Nephron progenitor cell (in vitro differentiated cells): ENCODE measurements at regions not wholly inside any gene's neighbourhood (a gene's known extent, or its start where the extent isn't known, plus 50 kb on each side); places are given as distances from the start of the nearest gene placed in this dataset.

Source experiments
- DNase-seq: peaks from one replicate; pipeline ENCODE4 v3.0.0; 2021
- H3K27ac Mint-ChIP-seq: 2 replicates; pipeline ENCODE4 v1.8.0; 2021; ENCODE audit warnings: mild to moderate bottlenecking, moderate library complexity, mixed read lengths
- H3K27me3 Mint-ChIP-seq: 2 replicates; pipeline ENCODE4 v1.8.0; 2021; ENCODE audit warnings: mild to moderate bottlenecking, low read depth, mixed read lengths; ENCODE audit not compliant: poor library complexity
- H3K36me3 Mint-ChIP-seq: 2 replicates; pipeline ENCODE4 v1.8.0; 2021; ENCODE audit warnings: low read depth, mixed read lengths
- H3K4me1 Mint-ChIP-seq: 2 replicates; pipeline ENCODE4 v1.8.0; 2021; ENCODE audit warnings: mixed read lengths
- H3K4me3 Mint-ChIP-seq: 2 replicates; pipeline ENCODE4 v1.8.0; 2021; ENCODE audit warnings: mild to moderate bottlenecking, moderate library complexity, mixed read lengths
- H3K9me3 Mint-ChIP-seq: 2 replicates; pipeline ENCODE4 v1.8.0; 2021; ENCODE audit warnings: mild to moderate bottlenecking, moderate library complexity, mixed read lengths
- TF ChIP-seq, protein P1 (sequence below): fragments of 200-600 bp; sonication (generic); IDR thresholded peaks from 2 replicates; pipeline ENCODE4 v1.5.0; 2021; ENCODE audit warnings: antibody characterized with exemption

DNA sequence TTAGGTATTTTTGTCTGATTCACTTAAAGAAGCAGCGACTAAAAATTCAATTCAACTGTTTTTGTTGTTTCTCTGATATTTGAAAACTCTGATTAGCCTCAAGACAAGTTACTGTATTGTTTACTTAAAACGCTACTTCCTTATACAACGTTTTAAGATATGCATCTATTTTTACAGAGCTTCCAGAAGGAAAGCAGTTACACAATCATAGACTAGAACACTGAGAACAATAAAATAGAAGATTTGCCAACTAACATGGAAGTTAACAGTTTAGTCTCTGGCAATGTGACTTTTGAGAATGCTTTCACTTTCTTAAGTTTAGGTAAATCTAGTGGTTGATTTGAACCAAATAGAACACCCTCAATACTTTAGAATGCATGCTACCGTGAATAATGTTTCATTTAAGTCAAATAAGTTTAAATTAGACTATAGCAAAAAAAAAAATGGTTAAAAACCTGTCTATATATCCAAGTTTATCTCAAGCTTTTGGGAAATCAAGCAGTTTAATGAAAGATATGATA is 614.8 kb downstream of the DACH1 start:
- H3K9me3 Mint-ChIP-seq, result no peaks in the 10 kb centered on the region

DNA sequence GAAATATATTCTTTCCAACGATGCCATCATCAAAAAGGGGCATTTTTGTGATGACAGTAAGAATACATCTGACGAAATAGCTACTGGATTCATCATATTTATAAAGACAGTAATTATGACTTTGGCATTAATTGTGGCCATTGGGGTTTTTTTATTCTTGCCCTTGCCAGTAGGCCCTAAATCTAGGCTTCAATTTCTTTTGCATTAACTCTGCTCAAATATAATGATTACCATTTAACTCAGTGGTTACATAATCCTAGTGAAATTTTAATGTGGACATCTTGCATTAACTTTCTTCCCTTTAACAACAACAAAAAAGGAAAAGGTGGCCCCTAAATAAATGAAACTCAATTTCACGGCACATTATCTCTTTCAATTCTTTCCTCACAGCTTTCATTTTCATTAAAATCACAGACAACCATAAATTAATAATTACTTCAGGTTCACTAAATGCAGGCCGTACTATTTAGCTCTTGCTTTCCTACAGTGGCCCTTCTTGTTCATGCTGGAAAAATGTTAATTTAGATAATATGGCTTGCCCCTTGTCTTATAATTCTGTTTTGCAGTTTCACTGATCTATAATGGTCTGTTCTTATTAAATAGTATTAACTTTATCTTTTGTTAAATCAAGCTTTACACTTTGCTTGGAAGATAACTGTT is 615.6 kb downstream of the DACH1 start:
- no peaks in the 10 kb centered on the region for H3K9me3 Mint-ChIP-seq
- no peaks in the 10 kb centered on the region for H3K27me3 Mint-ChIP-seq
- H3K4me1 Mint-ChIP-seq, result no peaks in the 10 kb centered on the region
- DNase-seq, result no peak
- no peak overlapping the region for H3K27ac Mint-ChIP-seq
- H3K4me3 Mint-ChIP-seq, result no peak overlapping the region
- no peaks in the 10 kb centered on the region for H3K36me3 Mint-ChIP-seq
- TF ChIP-seq, protein P1, sequence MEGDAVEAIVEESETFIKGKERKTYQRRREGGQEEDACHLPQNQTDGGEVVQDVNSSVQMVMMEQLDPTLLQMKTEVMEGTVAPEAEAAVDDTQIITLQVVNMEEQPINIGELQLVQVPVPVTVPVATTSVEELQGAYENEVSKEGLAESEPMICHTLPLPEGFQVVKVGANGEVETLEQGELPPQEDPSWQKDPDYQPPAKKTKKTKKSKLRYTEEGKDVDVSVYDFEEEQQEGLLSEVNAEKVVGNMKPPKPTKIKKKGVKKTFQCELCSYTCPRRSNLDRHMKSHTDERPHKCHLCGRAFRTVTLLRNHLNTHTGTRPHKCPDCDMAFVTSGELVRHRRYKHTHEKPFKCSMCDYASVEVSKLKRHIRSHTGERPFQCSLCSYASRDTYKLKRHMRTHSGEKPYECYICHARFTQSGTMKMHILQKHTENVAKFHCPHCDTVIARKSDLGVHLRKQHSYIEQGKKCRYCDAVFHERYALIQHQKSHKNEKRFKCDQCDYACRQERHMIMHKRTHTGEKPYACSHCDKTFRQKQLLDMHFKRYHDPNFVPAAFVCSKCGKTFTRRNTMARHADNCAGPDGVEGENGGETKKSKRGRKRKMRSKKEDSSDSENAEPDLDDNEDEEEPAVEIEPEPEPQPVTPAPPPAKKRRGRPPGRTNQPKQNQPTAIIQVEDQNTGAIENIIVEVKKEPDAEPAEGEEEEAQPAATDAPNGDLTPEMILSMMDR, result no peak

More for the DNA sequence above, 614.8 kb downstream of the DACH1 start:
- DNase-seq, result no peak
- no peaks in the 10 kb centered on the region for H3K36me3 Mint-ChIP-seq
- no peaks in the 10 kb centered on the region for H3K4me1 Mint-ChIP-seq
- H3K27me3 Mint-ChIP-seq, result no peaks in the 10 kb centered on the region
- TF ChIP-seq, protein P1, result no peak
- no peak overlapping the region for H3K27ac Mint-ChIP-seq
- H3K4me3 Mint-ChIP-seq, result no peak overlapping the region

DNA sequence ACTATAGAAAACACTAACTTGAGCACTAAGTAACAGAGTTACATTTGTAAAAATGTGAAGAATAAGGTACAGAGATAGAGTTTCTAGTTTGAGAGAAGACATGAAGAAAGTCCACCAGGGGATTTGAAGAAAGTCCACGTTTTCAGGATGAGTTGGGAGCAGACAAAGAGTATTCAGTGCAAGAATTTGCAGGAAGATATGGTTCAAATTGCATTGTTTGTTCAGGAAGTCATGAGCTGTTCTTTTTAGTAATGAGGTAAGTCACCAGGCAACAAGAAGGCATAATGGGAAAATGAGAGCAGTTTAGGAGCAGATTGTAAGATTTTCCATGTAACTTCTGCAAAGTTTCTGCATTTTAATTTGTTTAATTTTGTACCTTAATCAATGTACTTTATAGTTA is 618.0 kb downstream of the DACH1 start:
- no peaks in the 10 kb centered on the region for H3K27me3 Mint-ChIP-seq
- no peak overlapping the region for H3K27ac Mint-ChIP-seq
- H3K36me3 Mint-ChIP-seq, result no peaks in the 10 kb centered on the region
- H3K9me3 Mint-ChIP-seq, result no peaks in the 10 kb centered on the region
- no peak overlapping the region for H3K4me3 Mint-ChIP-seq
- TF ChIP-seq, protein P1, result no peak
- no peak for DNase-seq
- H3K4me1 Mint-ChIP-seq, result no peaks in the 10 kb centered on the region

DNA sequence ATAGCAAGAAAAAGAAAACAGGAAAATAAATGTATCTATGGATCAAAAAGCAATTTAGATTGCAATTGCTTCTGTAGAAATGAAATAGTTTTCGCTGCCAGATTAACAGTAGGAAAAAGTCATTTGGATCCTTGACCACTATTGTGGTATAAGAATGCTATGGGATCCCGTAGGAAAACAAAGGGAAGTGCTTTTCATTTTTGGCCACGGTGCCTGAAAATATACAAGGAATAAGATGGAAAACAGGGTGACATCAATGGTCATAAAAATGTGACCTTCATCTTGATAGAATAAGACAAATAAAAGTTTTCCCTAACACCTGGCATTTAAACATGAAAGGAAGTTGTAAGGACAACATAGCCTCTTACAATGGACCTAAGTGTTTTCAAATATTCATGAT is 622.8 kb downstream of the DACH1 start:
- Mint-ChIP-seq H3K9me3 (no peaks in the 10 kb centered on the region), H3K4me1 (peaks cover 9% of the 10 kb centered on the region), H3K4me3 (no peak overlapping the region), H3K27me3 (no peaks in the 10 kb centered on the region), H3K36me3 (no peaks in the 10 kb centered on the region), H3K27ac (no peak overlapping the region)
- no peak for DNase-seq
- TF ChIP-seq, protein P1, result no peak

GRCh38 chr13:71242201-71242600 is 624.8 kb downstream of the DACH1 start:
- Mint-ChIP-seq H3K36me3 (no peaks in the 10 kb centered on the region), H3K27ac (no peak overlapping the region), H3K4me1 (peaks cover 9% of the 10 kb centered on the region)

More at GRCh38 chr13:71242201-71242600, 624.8 kb downstream of the DACH1 start:
- TF ChIP-seq, protein P1, result no peak
- Mint-ChIP-seq H3K4me3 (no peak overlapping the region), H3K9me3 (no peaks in the 10 kb centered on the region), H3K27me3 (no peaks in the 10 kb centered on the region)
- DNase-seq, result no peak
